ENCODE measurements at regions not wholly inside any gene's neighbourhood (a gene's known extent, or its start where the extent isn't known, plus 50 kb on each side); places are given as distances from the start of the nearest gene placed in this dataset.

- DNase-seq (no peak), ATAC-seq (no peak)
- no peaks in the 10 kb centered on the region for H3K4me1 Mint-ChIP-seq
- POLR2A ChIA-PET, result no interaction called here
- intact Hi-C loops (cut with micrococcal nuclease), result no loop called here
- H3K4me3 Mint-ChIP-seq, result no peak overlapping the region
- H3K27me3 Mint-ChIP-seq, result peaks cover 0 to 22% (median 6%) of the 10 kb centered on the region in 5 donors
- Histone ChIP-seq H3K27ac (ENCODE audit: low read depth, low read length) (no peak overlapping the region), H3K9me3 (ENCODE audit: control insufficient read depth in 2 of 3, low read length in 3 of 3) (no peaks in the 10 kb centered on the region), H3K36me3 (ENCODE audit: control insufficient read depth in 2 of 3, insufficient read depth in 3 of 3, low read length in 3 of 3) (no peaks in the 10 kb centered on the region), H3K4me1 (ENCODE audit: control insufficient read depth in 2 of 2, insufficient read depth in 2 of 2, low read length in 2 of 2) (no peaks in the 10 kb centered on the region), H3K4me3 (ENCODE audit: low read length) (no peak overlapping the region), H3K27me3 (ENCODE audit: control insufficient read depth in 2 of 2, insufficient read depth in 2 of 2, low read length in 2 of 2) (no peaks in the 10 kb centered on the region)
- H3K9me3 Mint-ChIP-seq, result peaks cover 0 to 4% (median 0%) of the 10 kb centered on the region in 11 donors
- CTCF ChIA-PET, result no interaction called here
- no peak overlapping the region for H3K27ac Mint-ChIP-seq
- H3K36me3 Mint-ChIP-seq, result no peaks in the 10 kb centered on the region
Measured at GRCh38 chr5:68798877-68799843, 294.7 kb upstream of the SLC30A5 start.

GRCh38 chr5:68802430-68802829 is 291.4 kb upstream of the SLC30A5 start:
- H3K27ac ChIP-seq (ENCODE audit: low read depth, low read length), result no peak overlapping the region
- Mint-ChIP-seq H3K4me3 (no peak overlapping the region), H3K4me1 (no peaks in the 10 kb centered on the region), H3K27ac (no peak overlapping the region), H3K9me3 (peaks cover 0 to 12% (median 0%) of the 10 kb centered on the region in 11 donors), H3K36me3 (no peaks in the 10 kb centered on the region), H3K27me3 (peaks cover 0 to 12% (median 0%) of the 10 kb centered on the region in 5 donors)
- intact Hi-C loops (cut with micrococcal nuclease), result no loop called here
- H3K4me1 ChIP-seq (ENCODE audit: control insufficient read depth in 2 of 2, insufficient read depth in 2 of 2, low read length in 2 of 2), result no peaks in the 10 kb centered on the region
- no peak for ATAC-seq
- H3K27me3 ChIP-seq (ENCODE audit: control insufficient read depth in 2 of 2, insufficient read depth in 2 of 2, low read length in 2 of 2), result no peaks in the 10 kb centered on the region
- DNase-seq, result no peak
- no peaks in the 10 kb centered on the region for H3K9me3 ChIP-seq (ENCODE audit: control insufficient read depth in 2 of 3, low read length in 3 of 3)
- no peak overlapping the region for H3K4me3 ChIP-seq (ENCODE audit: low read length)
- CTCF ChIA-PET, result no interaction called here
- POLR2A ChIA-PET, result no interaction called here
- no peaks in the 10 kb centered on the region for H3K36me3 ChIP-seq (ENCODE audit: control insufficient read depth in 2 of 3, insufficient read depth in 3 of 3, low read length in 3 of 3)

- no peak for ATAC-seq
- no peaks in the 10 kb centered on the region for H3K9me3 ChIP-seq (ENCODE audit: control insufficient read depth in 2 of 3, low read length in 3 of 3)
- Mint-ChIP-seq H3K36me3 (no peaks in the 10 kb centered on the region), H3K27me3 (peaks cover 0 to 12% (median 3%) of the 10 kb centered on the region in 5 donors), H3K27ac (no peak overlapping the region), H3K4me1 (no peaks in the 10 kb centered on the region), H3K4me3 (no peak overlapping the region), H3K9me3 (peaks cover 0 to 12% (median 1%) of the 10 kb centered on the region in 11 donors)
- intact Hi-C loops (cut with micrococcal nuclease), result no loop called here
- no peak overlapping the region for H3K4me3 ChIP-seq (ENCODE audit: low read length)
- H3K36me3 ChIP-seq (ENCODE audit: control insufficient read depth in 2 of 3, insufficient read depth in 3 of 3, low read length in 3 of 3), result no peaks in the 10 kb centered on the region
- POLR2A ChIA-PET, result no interaction called here
- no peak overlapping the region for H3K27ac ChIP-seq (ENCODE audit: low read depth, low read length)
- CTCF ChIA-PET, result no interaction called here
- no peaks in the 10 kb centered on the region for H3K4me1 ChIP-seq (ENCODE audit: control insufficient read depth in 2 of 2, insufficient read depth in 2 of 2, low read length in 2 of 2)
- DNase-seq, result no peak
- no peaks in the 10 kb centered on the region for H3K27me3 ChIP-seq (ENCODE audit: control insufficient read depth in 2 of 2, insufficient read depth in 2 of 2, low read length in 2 of 2)
Measured at GRCh38 chr5:68803881-68804319, 289.9 kb upstream of the SLC30A5 start.

- Mint-ChIP-seq H3K27ac (no peak overlapping the region), H3K27me3 (peaks cover 0 to 12% (median 3%) of the 10 kb centered on the region in 5 donors), H3K4me3 (no peak overlapping the region), H3K36me3 (no peaks in the 10 kb centered on the region), H3K4me1 (no peaks in the 10 kb centered on the region), H3K9me3 (peaks cover 0 to 12% (median 4%) of the 10 kb centered on the region in 11 donors)
- ChIA-PET POLR2A (no interaction called here), CTCF (no interaction called here)
- no peaks in the 10 kb centered on the region for H3K27me3 ChIP-seq (ENCODE audit: control insufficient read depth in 2 of 2, insufficient read depth in 2 of 2, low read length in 2 of 2)
- DNase-seq (no peak), ATAC-seq (no peak)
- intact Hi-C loops (cut with micrococcal nuclease), result no loop called here
- H3K4me1 ChIP-seq (ENCODE audit: control insufficient read depth in 2 of 2, insufficient read depth in 2 of 2, low read length in 2 of 2), result no peaks in the 10 kb centered on the region
- no peaks in the 10 kb centered on the region for H3K9me3 ChIP-seq (ENCODE audit: control insufficient read depth in 2 of 3, low read length in 3 of 3)
- no peak overlapping the region for H3K4me3 ChIP-seq (ENCODE audit: low read length)
- H3K27ac ChIP-seq (ENCODE audit: low read depth, low read length), result no peak overlapping the region
- no peaks in the 10 kb centered on the region for H3K36me3 ChIP-seq (ENCODE audit: control insufficient read depth in 2 of 3, insufficient read depth in 3 of 3, low read length in 3 of 3)
Measured at GRCh38 chr5:68804343-68804742, 289.5 kb upstream of the SLC30A5 start.

GRCh38 chr5:68805444-68805843 is 288.4 kb upstream of the SLC30A5 start:
- intact Hi-C loops (cut with micrococcal nuclease), result no loop called here
- no peaks in the 10 kb centered on the region for H3K27me3 ChIP-seq (ENCODE audit: control insufficient read depth in 2 of 2, insufficient read depth in 2 of 2, low read length in 2 of 2)
- Mint-ChIP-seq H3K27ac (no peak overlapping the region), H3K27me3 (peaks cover 0 to 12% (median 3%) of the 10 kb centered on the region in 5 donors), H3K36me3 (no peaks in the 10 kb centered on the region), H3K9me3 (peaks cover 0 to 12% (median 4%) of the 10 kb centered on the region in 11 donors), H3K4me1 (no peaks in the 10 kb centered on the region), H3K4me3 (no peak overlapping the region)
- DNase-seq (no peak), ATAC-seq (no peak)
- no peak overlapping the region for H3K27ac ChIP-seq (ENCODE audit: low read depth, low read length)
- POLR2A ChIA-PET, result interaction anchor here (0.6 kb wide), 1 partner anchor 419 kb away, joined by 4 read pairs; no protein-coding TSS in a partner anchor
- H3K9me3 ChIP-seq (ENCODE audit: control insufficient read depth in 2 of 3, low read length in 3 of 3), result no peaks in the 10 kb centered on the region
- H3K36me3 ChIP-seq (ENCODE audit: control insufficient read depth in 2 of 3, insufficient read depth in 3 of 3, low read length in 3 of 3), result no peaks in the 10 kb centered on the region
- H3K4me1 ChIP-seq (ENCODE audit: control insufficient read depth in 2 of 2, insufficient read depth in 2 of 2, low read length in 2 of 2), result no peaks in the 10 kb centered on the region
- CTCF ChIA-PET, result no interaction called here
- no peak overlapping the region for H3K4me3 ChIP-seq (ENCODE audit: low read length)

- no peak for ATAC-seq
- peaks cover 4 to 22% (median 16%) of the 10 kb centered on the region in 5 donors for H3K27me3 Mint-ChIP-seq
- intact Hi-C loops (cut with micrococcal nuclease), result no loop called here
Measured at GRCh38 chr5:68817632-68818031, 276.2 kb upstream of the SLC30A5 start.

More at GRCh38 chr5:68817632-68818031, 276.2 kb upstream of the SLC30A5 start:
- H3K4me1 ChIP-seq (ENCODE audit: control insufficient read depth in 2 of 2, insufficient read depth in 2 of 2, low read length in 2 of 2), result no peaks in the 10 kb centered on the region
- Mint-ChIP-seq H3K4me1 (no peaks in the 10 kb centered on the region), H3K9me3 (no peaks in the 10 kb centered on the region), H3K36me3 (no peaks in the 10 kb centered on the region), H3K4me3 (no peak overlapping the region), H3K27ac (no peak overlapping the region)
- no peak overlapping the region for H3K27ac ChIP-seq (ENCODE audit: low read depth, low read length)
- ChIA-PET CTCF (no interaction called here), POLR2A (no interaction called here)
- H3K9me3 ChIP-seq (ENCODE audit: control insufficient read depth in 2 of 3, low read length in 3 of 3), result no peaks in the 10 kb centered on the region
- no peak overlapping the region for H3K4me3 ChIP-seq (ENCODE audit: low read length)
- no peak for DNase-seq
- H3K27me3 ChIP-seq (ENCODE audit: control insufficient read depth in 2 of 2, insufficient read depth in 2 of 2, low read length in 2 of 2), result no peaks in the 10 kb centered on the region
- H3K36me3 ChIP-seq (ENCODE audit: control insufficient read depth in 2 of 3, insufficient read depth in 3 of 3, low read length in 3 of 3), result no peaks in the 10 kb centered on the region

All from naive thymus-derived CD4-positive, alpha-beta T cell (primary cell).